ENCODE measurements at regions not wholly inside any gene's neighbourhood (a gene's known extent, or its start where the extent isn't known, plus 50 kb on each side); places are given as distances from the start of the nearest gene placed in this dataset.
"Not testable (repeated sequence)": the region's sequence is repeated elsewhere in the genome, so short reads cannot be mapped to it uniquely, and the experiment has no call there.

- no peak for TF ChIP-seq CTCF (conservative IDR thresholded peaks at IDR 0.05; ENCODE audit: low read depth, low read length)
- no peak for DNase-seq (ENCODE audit: low read depth)
- no peak overlapping the region for H3K4me3 ChIP-seq (ENCODE audit: low read depth, low read length)
Observed at GRCh38 chr11:100594320-100594719, 92.8 kb upstream of the ARHGAP42 start.

DNA sequence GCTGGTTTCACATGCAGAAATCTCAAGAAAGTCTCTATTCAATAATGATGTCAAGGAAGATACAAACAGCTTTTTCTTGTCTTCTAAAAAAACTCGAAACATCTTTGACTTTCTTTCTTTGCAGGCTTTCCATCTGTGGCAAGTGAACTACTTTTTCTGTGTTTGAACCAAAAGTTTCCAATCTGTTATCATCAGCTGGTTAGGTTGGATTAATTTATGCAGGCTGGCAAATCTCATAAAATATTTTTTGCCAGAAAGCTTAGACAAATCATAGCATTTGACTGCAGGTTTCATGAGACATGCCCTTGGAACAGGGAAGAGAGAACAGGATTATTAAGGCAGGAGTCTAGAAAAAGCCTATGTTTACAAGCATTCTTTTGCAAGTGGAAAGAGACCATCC, 86.1 kb upstream of the ARHGAP42 start:
- no peak for DNase-seq (ENCODE audit: low read depth)
- H3K4me3 ChIP-seq (ENCODE audit: low read depth, low read length): no peak overlapping the region
- no peak for TF ChIP-seq CTCF (conservative IDR thresholded peaks at IDR 0.05; ENCODE audit: low read depth, low read length)

GRCh38 chr11:100602716-100603115, 84.4 kb upstream of the ARHGAP42 start:
- TF ChIP-seq CTCF (conservative IDR thresholded peaks at IDR 0.05; ENCODE audit: low read depth, low read length): no peak
- no peak overlapping the region for H3K4me3 ChIP-seq (ENCODE audit: low read depth, low read length)
- no peak for DNase-seq (ENCODE audit: low read depth)

GRCh38 chr11:100607761-100608160, 79.3 kb upstream of the ARHGAP42 start:
- not testable (repeated sequence) for DNase-seq (ENCODE audit: low read depth); H3K4me3 ChIP-seq (ENCODE audit: low read depth, low read length)

- TF ChIP-seq CTCF (conservative IDR thresholded peaks at IDR 0.05; ENCODE audit: low read depth, low read length): no peak
- H3K4me3 ChIP-seq (ENCODE audit: low read depth, low read length): no peak overlapping the region
- no peak for DNase-seq (ENCODE audit: low read depth)
Observed at GRCh38 chr11:100612766-100613165, 74.3 kb upstream of the ARHGAP42 start.

DNA sequence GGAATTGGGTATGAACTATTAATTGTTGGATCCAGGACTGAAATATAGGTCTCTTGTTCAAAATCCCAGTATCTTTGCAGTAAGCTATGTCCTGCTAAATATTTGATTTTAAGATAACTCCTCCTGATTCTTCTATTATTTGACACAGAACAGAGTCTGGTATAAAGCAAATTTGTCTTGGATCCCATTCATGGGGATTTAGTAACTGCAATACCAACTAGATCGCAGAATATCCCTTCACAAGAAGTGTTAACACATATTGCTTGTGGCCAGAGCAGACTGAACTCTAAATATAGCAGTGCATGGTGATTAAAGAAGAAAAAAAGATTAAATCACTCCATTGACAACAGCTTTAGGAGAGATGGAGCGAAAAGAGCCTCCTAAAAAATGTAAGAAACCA, 68.2 kb upstream of the ARHGAP42 start:
- H3K4me3 ChIP-seq (ENCODE audit: low read depth, low read length): no peak overlapping the region
- no peak for TF ChIP-seq CTCF (conservative IDR thresholded peaks at IDR 0.05; ENCODE audit: low read depth, low read length)
- DNase-seq (ENCODE audit: low read depth): peak; percentile 28

DNA sequence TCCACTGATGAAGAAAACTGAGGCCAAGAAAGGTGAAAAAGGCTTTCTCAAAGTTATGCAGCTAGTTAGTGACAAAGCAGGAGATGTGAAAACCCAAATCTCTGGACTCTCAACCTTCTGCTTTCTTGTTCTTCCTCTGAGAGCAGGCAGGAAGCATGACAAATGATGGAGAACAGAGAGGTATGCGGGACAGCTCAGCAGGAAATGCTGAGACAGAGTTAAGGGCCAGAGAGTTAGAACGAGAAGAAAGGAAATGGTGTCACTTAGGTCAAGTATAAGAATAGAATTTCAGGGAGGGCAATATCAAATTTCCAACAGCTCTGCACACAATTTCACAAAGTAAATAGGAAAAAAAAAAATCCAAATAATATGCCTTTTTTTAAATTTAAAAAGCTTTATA, 67.6 kb upstream of the ARHGAP42 start:
- TF ChIP-seq CTCF (conservative IDR thresholded peaks at IDR 0.05; ENCODE audit: low read depth, low read length): no peak
- no peak overlapping the region for H3K4me3 ChIP-seq (ENCODE audit: low read depth, low read length)
- peak; percentile 63 for DNase-seq (ENCODE audit: low read depth)

DNA sequence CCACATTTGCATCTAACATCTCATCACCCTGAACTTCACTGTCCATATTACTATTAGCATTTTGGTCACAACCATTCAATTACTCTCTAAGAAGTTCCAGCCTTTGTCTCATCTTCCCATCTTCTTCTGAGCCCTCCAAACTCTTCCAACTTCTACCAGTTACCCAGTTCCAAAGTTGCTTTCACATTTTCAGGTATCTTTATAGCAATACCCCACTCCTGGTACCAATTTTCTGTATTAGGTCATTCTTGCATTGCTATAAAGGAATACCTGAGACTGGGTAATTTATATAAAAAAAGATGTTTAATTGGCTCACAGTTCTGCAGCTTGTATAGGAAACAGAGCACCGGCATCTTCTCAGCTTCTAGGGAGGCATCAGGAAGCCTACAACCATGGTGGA, 64.7 kb upstream of the ARHGAP42 start:
- H3K4me3 ChIP-seq (ENCODE audit: low read depth, low read length): no peak overlapping the region
- no peak for DNase-seq (ENCODE audit: low read depth)
- no peak for TF ChIP-seq CTCF (conservative IDR thresholded peaks at IDR 0.05; ENCODE audit: low read depth, low read length)
